GM12892 (cell line): ENCODE measurements at regions not wholly inside any gene's neighbourhood (a gene's known extent, or its start where the extent isn't known, plus 50 kb on each side); places are given as distances from the start of the nearest gene placed in this dataset.

Source experiments
- POLR2A ChIP-seq: IDR thresholded peaks from 2 replicates; pipeline ENCODE4 v1.6.1; 2011; ENCODE audit warnings: low read depth, low read length, control low read depth
- POLR2AphosphoS5 ChIP-seq: IDR thresholded peaks from 2 replicates; pipeline ENCODE4 v1.6.1; 2011; ENCODE audit warnings: low read depth, low read length, control low read depth

DNA sequence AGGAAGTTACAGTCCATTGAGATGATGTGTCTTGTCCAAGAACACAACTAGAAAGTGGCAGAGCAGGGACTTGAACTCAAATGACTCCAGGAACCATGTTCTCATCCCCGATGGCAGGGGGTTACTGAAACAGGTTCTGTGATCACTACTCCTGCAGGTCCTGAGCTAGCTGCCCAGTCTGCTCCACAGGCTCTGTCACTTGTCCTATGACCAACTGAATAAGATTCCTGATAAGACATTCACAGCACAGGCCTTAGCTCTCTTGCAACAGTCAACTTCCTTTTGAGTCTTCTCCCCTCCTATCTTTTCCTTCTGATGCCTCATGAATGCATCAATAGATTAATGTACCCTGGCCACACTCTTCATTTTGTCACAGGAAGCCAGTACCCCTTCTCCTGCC is 109.2 kb downstream of the SH3TC2 start:
- no peak for TF ChIP-seq POLR2AphosphoS5
- no peak for TF ChIP-seq POLR2A
